NCI-H524 (cell line): ENCODE measurements at regions not wholly inside any gene's neighbourhood (a gene's known extent, or its start where the extent isn't known, plus 50 kb on each side); places are given as distances from the start of the nearest gene placed in this dataset.
"Not testable (repeated sequence)": the region's sequence is repeated elsewhere in the genome, so short reads cannot be mapped to it uniquely, and the experiment has no call there.

Experiments
- DNase-seq, 2 experiments: peaks; one replicate each; lab custom pipeline; 2025; lab: John Stamatoyannopoulos, UW

GRCh38 chr5:10018201-10019069 is 231.3 kb downstream of the ATPSCKMT start:
- no peak for DNase-seq

GRCh38 chr5:10017786-10018185 is 231.9 kb downstream of the ATPSCKMT start:
- no peak for DNase-seq

GRCh38 chr5:10016559-10016958 is 233.1 kb downstream of the ATPSCKMT start:
- DNase-seq = not testable (repeated sequence)

GRCh38 chr5:10015681-10016080 is 234.0 kb downstream of the ATPSCKMT start:
- DNase-seq = not testable (repeated sequence)

GRCh38 chr5:10009802-10010201 is 239.9 kb downstream of the ATPSCKMT start:
- no peak for DNase-seq

- DNase-seq = no peak
These were observed 262.6 kb downstream of the ATPSCKMT start for GRCh38 chr5:9987101-9987500.

GRCh38 chr5:9977070-9977469 is 272.6 kb downstream of the ATPSCKMT start:
- peak in 1 of 2 experiments; percentile 44 for DNase-seq

- DNase-seq = no peak
These were observed 273.1 kb downstream of the ATPSCKMT start for GRCh38 chr5:9976621-9977020.

- DNase-seq = no peak
These were observed 277.6 kb downstream of the ATPSCKMT start for GRCh38 chr5:9972059-9972458.

- no peak for DNase-seq
These were observed 278.4 kb downstream of the ATPSCKMT start for GRCh38 chr5:9971301-9971700.

- no peak for DNase-seq
These were observed 290.8 kb downstream of the ATPSCKMT start for GRCh38 chr5:9958914-9959313.

- no peak for DNase-seq
These were observed 292.5 kb downstream of the ATPSCKMT start for GRCh38 chr5:9957214-9957613.

GRCh38 chr5:9956725-9957124 is 293.0 kb downstream of the ATPSCKMT start:
- DNase-seq = no peak

- no peak for DNase-seq
These were observed 294.1 kb downstream of the ATPSCKMT start for GRCh38 chr5:9955586-9955985.

- DNase-seq = no peak
These were observed 294.8 kb downstream of the ATPSCKMT start for GRCh38 chr5:9954869-9955268.

- no peak for DNase-seq
These were observed 296.0 kb downstream of the ATPSCKMT start for GRCh38 chr5:9953691-9954090.

- DNase-seq = no peak
These were observed 297.7 kb downstream of the ATPSCKMT start for GRCh38 chr5:9951865-9952516.

GRCh38 chr5:9947944-9948343 is 301.7 kb downstream of the ATPSCKMT start:
- DNase-seq = no peak

- DNase-seq = no peak
These were observed 302.4 kb downstream of the ATPSCKMT start for GRCh38 chr5:9947225-9947714.

- peak in 1 of 2 experiments; percentile 36 for DNase-seq
These were observed 302.6 kb upstream of the TAS2R1 start for GRCh38 chr5:9932770-9933169.

- DNase-seq = no peak
These were observed 300.0 kb upstream of the TAS2R1 start for GRCh38 chr5:9930156-9930555.

- no peak for DNase-seq
These were observed 298.2 kb upstream of the TAS2R1 start for GRCh38 chr5:9928326-9928725.

GRCh38 chr5:9927521-9927997 is 297.4 kb upstream of the TAS2R1 start:
- no peak for DNase-seq
